HG02642 (cell line): ENCODE measurements at regions not wholly inside any gene's neighbourhood (a gene's known extent, or its start where the extent isn't known, plus 50 kb on each side); places are given as distances from the start of the nearest gene placed in this dataset.

Source experiments
- ATAC-seq: cut with Tn5 transposase; IDR thresholded peaks from one replicate; pipeline ENCODE4 v1.9.1; 2021; ENCODE audit warnings: mild to moderate bottlenecking; ENCODE audit not compliant: unreplicated experiment, poor library complexity

- ATAC-seq, result no peak
These were observed 306.7 kb downstream of the EPB41L4A start for GRCh38 chr5:112112346-112112745.

- no peak for ATAC-seq
These were observed 309.6 kb downstream of the EPB41L4A start for GRCh38 chr5:112109331-112110007.

DNA sequence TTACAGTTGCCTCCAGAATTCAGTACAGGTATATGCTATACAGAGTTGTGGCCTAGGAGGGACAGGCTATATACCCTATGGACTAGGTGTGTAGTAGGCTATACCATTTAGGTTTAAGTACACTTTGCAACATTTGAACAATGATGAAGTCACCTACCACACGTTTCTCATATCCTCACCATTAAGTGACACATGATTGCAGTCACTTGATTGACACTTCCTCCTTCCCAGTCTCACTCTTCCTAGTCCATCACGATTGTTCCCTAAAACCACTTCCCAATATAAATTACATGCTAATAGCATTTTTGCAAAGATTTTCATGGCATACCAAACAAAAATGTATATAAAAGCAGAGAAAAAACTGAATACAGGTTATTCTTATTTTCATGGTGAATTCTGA lies 312.2 kb downstream of the EPB41L4A start:
- no peak for ATAC-seq

- no peak for ATAC-seq
These were observed 321.3 kb downstream of the EPB41L4A start for GRCh38 chr5:112097768-112098167.

DNA sequence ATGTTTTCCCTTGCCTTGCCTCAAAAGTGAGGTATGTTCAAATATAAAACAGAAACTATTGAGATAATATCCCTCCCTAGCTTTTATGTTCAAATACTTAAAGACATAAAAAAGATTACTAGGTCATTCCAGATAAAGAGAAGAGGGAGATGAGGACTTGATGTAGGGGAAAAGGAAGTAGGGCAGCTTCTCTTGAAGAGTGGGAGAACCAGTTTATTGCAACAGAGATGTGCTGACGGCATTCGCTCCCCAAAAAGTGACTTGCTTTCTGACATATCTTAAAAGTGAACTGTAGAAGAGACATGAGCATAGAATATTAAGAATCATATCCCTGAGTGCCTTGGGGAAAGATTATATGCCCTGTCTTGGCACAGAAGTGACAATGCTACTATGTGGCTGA lies 330.2 kb upstream of the NREP start:
- ATAC-seq, result no peak

DNA sequence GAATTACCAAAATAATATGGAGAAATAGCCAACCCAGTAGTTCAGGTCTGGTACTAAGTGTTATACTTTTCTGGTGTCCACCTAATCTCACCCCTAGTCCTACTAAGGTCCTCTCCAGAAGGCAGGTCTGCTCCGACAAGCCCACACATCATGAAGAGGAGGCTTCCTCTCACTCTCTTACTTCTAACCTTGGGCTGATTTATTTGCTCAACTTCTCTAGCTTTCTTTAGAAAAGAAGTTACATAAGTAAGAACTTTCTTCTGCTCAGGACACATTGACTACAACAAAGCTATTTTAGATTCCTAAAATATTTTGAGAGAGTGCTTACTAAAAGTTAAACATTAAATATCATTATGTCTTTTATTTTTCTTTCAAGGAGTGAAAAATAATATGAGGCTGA lies 329.7 kb upstream of the NREP start:
- no peak for ATAC-seq

DNA sequence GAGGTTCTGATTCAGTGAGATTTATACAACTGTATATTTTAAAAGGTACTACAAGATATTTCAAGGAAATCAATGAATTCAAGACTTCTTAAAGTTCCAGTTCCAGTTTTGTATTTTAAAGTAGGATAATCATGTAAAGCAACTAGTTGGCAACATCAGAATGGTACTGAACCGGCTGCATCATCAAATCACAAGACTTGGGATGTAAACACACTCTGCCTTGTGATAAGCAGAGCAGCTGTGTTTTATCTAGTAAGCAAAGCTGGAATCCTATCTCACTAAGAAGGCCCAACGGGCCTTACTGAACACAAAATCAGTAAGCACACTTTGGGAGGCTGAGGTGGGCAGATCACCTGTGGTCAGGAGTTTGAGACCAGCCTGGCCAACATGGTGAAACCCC lies 327.2 kb upstream of the NREP start:
- no peak for ATAC-seq

DNA sequence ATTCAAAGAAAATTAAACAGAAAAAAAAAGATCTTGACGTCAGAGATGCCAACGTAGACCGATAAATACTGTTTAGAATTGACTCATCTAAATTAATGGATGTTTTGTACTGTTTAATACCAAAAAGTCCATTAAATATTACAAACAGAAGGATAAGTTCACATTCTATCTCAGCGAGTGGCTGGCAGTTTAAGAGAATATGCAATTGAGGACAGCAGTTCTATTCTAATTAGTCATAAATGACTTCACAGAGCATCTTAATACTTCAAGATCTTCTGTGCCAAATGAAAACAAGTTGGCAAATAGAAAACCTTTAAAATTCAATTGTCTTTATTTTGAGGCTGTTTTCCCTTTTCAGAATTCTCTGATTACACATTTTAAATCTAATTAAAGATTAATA lies 326.6 kb upstream of the NREP start:
- ATAC-seq, result no peak

- ATAC-seq, result peak; percentile 84
These were observed 320.2 kb upstream of the NREP start for GRCh38 chr5:112077180-112077579.

DNA sequence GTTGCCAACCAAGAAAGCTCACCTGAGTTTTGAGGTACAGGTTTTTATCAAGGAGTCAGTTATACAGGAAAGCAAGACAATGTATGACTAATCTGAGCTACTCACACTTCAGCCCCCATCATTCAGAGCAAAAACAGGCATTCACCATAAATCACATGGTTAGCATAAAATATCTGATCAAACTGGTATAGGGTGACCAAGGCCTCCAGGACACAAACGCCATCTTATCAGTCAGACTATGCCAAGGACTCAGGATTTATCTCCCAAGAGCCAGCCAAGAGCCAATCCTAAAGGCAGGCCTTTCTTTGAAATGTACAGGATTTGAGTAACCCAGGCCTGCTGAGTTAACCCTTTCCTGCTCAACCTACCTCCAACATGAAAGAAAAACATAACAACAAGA lies 313.0 kb upstream of the NREP start:
- no peak for ATAC-seq

DNA sequence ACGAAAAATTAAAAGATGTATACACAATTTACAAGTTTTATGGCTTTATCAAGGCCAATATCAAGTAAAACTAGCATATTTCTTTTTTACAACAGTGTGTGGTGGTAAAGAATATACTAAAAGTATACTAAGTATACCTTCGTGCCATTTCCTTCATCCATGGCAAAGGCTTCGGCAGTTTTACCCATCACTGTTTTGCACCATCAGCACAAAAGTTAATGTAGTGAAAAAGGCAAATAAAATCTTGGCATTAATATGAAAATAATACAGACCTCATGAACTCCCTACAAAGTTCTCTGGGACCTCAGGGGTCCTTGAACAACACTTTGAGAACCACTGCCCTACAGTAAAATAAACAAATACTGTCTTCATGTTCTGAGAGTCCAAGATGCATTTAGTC lies 312.3 kb upstream of the NREP start:
- ATAC-seq, result no peak

- no peak for ATAC-seq
These were observed 311.6 kb upstream of the NREP start for GRCh38 chr5:112068593-112068992.

GRCh38 chr5:112065781-112066180 lies 308.8 kb upstream of the NREP start:
- ATAC-seq, result no peak

DNA sequence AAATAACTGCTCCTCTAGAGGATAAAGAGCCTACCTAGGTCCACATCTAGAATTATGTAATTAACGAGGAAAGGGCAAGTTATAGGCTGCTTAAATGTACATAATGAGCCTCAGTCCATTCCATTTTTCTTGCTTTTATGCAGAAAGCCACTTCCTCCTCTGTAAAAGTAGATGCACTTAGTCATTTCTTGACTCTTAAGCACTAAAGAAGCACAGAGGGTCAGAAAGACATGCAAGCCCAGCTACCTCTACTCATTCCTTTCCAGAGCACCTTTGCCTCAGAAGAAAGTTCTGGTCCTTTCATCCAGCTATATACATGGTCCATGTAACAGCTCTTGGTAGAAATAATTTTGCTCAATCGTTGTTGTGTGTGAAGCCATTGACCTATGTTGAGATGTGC lies 308.0 kb upstream of the NREP start:
- no peak for ATAC-seq

GRCh38 chr5:112064271-112064701 lies 307.3 kb upstream of the NREP start:
- no peak for ATAC-seq

- ATAC-seq, result no peak
These were observed 306.9 kb upstream of the NREP start for GRCh38 chr5:112063856-112064255.

DNA sequence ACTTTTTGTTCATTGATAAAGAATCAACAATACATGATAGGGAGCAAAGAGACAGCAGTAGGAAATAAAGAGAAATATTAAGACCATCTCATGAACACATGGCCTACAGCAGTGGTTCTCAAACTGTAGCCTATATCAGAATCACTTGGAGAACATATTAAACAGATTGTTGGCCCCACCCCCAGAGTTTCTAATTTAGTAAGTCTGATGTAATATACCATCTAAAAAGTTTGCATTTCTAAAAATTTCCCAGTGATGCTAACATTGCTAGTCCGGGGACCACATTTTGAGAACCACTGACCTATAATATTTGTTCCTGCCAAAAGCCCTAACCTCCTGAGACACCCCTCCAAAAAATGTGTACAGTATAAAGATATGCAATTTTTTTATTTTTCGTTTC lies 306.2 kb upstream of the NREP start:
- no peak for ATAC-seq

- no peak for ATAC-seq
These were observed 305.2 kb upstream of the NREP start for GRCh38 chr5:112062181-112062580.

GRCh38 chr5:112061666-112062065 lies 304.7 kb upstream of the NREP start:
- ATAC-seq, result no peak

DNA sequence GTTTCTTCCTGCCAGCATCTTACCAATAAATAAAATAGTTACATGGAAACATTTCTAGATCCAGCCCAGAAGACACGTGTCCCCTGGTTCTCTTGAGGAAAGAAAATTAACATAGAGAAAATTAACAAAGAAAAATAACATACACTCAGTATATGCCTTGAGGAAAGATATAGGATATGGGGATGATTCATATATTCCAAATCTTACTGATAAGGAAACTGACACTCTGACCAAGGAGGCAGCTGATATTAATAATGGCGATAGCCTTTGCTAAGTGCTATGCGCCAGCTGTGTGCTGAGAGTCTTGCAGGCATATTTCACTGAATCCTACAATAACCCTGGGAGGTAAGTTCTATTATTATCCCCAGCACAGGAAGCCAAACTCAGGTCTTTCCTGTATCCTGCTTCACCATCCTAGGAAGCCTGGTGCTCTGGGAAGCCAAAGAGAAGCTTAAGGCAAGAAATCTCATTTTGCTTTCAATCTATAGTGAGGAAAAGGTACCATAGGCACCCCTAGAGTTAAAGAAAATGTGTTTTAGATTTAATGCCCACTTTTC lies 302.7 kb upstream of the NREP start:
- ATAC-seq, result no peak

GRCh38 chr5:112049738-112050137 lies 292.7 kb upstream of the NREP start:
- ATAC-seq, result no peak

DNA sequence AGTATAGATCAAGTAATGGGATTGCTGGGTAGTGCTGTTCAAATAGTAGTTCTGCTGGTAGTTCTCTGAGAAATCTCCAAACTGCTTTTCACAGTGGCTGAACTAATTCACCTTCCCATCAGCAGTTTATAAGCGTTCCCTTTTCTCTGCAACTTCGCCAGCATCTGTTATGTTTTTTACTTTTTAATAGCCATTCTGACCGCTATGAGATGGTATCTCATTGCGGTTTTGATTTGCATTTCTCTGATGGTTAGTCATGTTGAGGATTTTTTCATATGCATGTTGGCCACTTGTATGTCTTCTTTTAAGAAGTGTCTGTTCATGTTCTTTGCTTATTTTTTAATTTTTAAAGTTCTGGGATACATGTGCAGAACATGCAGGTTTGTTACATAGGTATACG lies 279.2 kb upstream of the NREP start:
- no peak for ATAC-seq
